H1 (cell line): ENCODE measurements at regions not wholly inside any gene's neighbourhood (a gene's known extent, or its start where the extent isn't known, plus 50 kb on each side); places are given as distances from the start of the nearest gene placed in this dataset.

Experiments used
- CTCF ChIA-PET: fragments of 300-600 bp; sonication (Branson Sonifier 250); formaldehyde crosslinking; loops from one replicate; lab custom pipeline; 2021; ENCODE audit not compliant: partially characterized antibody; lab: Charles Lee
- POLR2A ChIA-PET: fragments of 300-600 bp; sonication (Branson Sonifier 250); formaldehyde crosslinking; loops from one replicate; lab custom pipeline; 2021; ENCODE audit warnings: inconsistent platforms; ENCODE audit not compliant: partially characterized antibody; lab: Charles Lee
- DNase-seq, 2 experiments: peaks; one replicate each; pipeline versions ENCODE4 v3.0.0 to v3.0.0-alpha.2; 2010 to 2022; ENCODE audit warnings: low spot score in 2 of 2, low read depth in 1 of 2, mixed read lengths in 1 of 2
- FAIRE-seq: peaks from 2 replicates; lab custom pipeline; 2011; peaks lifted over from hg19 to GRCh38; lab: Jason Lieb, UNC
- H2AFZ ChIP-seq: 2 replicates; pipeline ENCODE4 v1.8.1; 2012; ENCODE audit warnings: low read length, inconsistent platforms
- H2AK5ac ChIP-seq: 2 replicates; pipeline ENCODE4 v1.6.1; 2013; ENCODE audit warnings: low read depth, low read length
- H2BK120ac ChIP-seq: replicated peaks from 2 replicates; pipeline ENCODE3; 2013; ENCODE audit warnings: low read depth, low read length, inconsistent platforms
- H2BK12ac ChIP-seq: 2 replicates; pipeline ENCODE4 v1.6.1; 2013; ENCODE audit warnings: low read depth, low read length
- H2BK15ac ChIP-seq: 2 replicates; pipeline ENCODE4 v1.6.1; 2013; ENCODE audit warnings: low read length
- H2BK20ac ChIP-seq: 2 replicates; pipeline ENCODE4 v1.6.1; 2013; ENCODE audit warnings: low read length
- H2BK5ac ChIP-seq: 2 replicates; pipeline ENCODE4 v1.6.1; 2013; ENCODE audit warnings: low read depth, low read length
- H3K14ac ChIP-seq: 2 replicates; pipeline ENCODE4 v1.6.1; 2013; ENCODE audit warnings: inconsistent platforms; ENCODE audit not compliant: insufficient read length
- H3K18ac ChIP-seq: 2 replicates; pipeline ENCODE4 v1.6.1; 2013; ENCODE audit warnings: low read length; ENCODE audit errors: extremely low read depth
- H3K23ac ChIP-seq: 2 replicates; pipeline ENCODE4 v1.6.1; 2013; ENCODE audit warnings: inconsistent platforms; ENCODE audit not compliant: insufficient read length
- H3K23me2 ChIP-seq: 2 replicates; pipeline ENCODE4 v1.6.1; 2013; ENCODE audit warnings: low read depth, low read length
- H3K27ac ChIP-seq: 2 replicates; pipeline ENCODE4 v1.6.1; 2011; ENCODE audit warnings: low read depth, low read length, inconsistent platforms
- H3K27me3 ChIP-seq, 4 experiments: replicated peaks in 1 of 4; 1 replicate in 1 of 4; 2 replicates in 3 of 4; pipeline versions ENCODE4 v1.6.1 to v1.8.1; 2011 to 2013; ENCODE audit warnings: low read length in 3 of 4, mild to moderate bottlenecking in 3 of 4, inconsistent platforms in 2 of 4, mixed read lengths in 2 of 4, moderate library complexity in 1 of 4; ENCODE audit not compliant: control insufficient read depth in 3 of 4, insufficient read depth in 3 of 4; ENCODE audit errors: extremely low read depth in 1 of 4
- H3K36me3 ChIP-seq, 4 experiments: 2 replicates each; pipeline versions ENCODE4 v1.6.1 to v1.8.1; 2011 to 2013; ENCODE audit warnings: mild to moderate bottlenecking in 4 of 4, low read length in 3 of 4, moderate library complexity in 2 of 4, control low read depth in 1 of 4, inconsistent platforms in 1 of 4; ENCODE audit not compliant: insufficient read depth in 4 of 4, control insufficient read depth in 2 of 4
- H3K4ac ChIP-seq: replicated peaks from 2 replicates; pipeline ENCODE3; 2013; ENCODE audit warnings: low read length, low read depth, mixed read lengths, inconsistent platforms; ENCODE audit not compliant: insufficient read length
- H3K4me1 ChIP-seq, 4 experiments: replicated peaks in 1 of 4; 1 replicate in 1 of 4; 2 replicates in 3 of 4; pipeline versions ENCODE4 v1.6.1 to v1.8.1; 2011 to 2013; ENCODE audit warnings: low read length in 3 of 4, inconsistent platforms in 2 of 4, mixed read lengths in 1 of 4; ENCODE audit not compliant: insufficient read depth in 4 of 4, control insufficient read depth in 3 of 4
- H3K4me2 ChIP-seq, 2 experiments: 2 replicates each; pipeline versions ENCODE4 v1.6.1 to v1.8.1; 2011 to 2013; ENCODE audit warnings: low read depth in 2 of 2, low read length in 2 of 2, control low read depth in 1 of 2, inconsistent platforms in 1 of 2, mild to moderate bottlenecking in 1 of 2; ENCODE audit not compliant: insufficient read depth in 1 of 2
- H3K4me3 ChIP-seq, 4 experiments: fragments of 200-600, 300-600 bp in 1 of 4; sonication (generic), shearing (Covaris generic), sonication (Bioruptor Twin) in 1 of 4; 2 replicates each; pipeline versions ENCODE4 v1.5.1 to v1.8.1; 2011 to 2016; ENCODE audit warnings: low read length in 4 of 4, low read depth in 3 of 4, control low read depth in 2 of 4, inconsistent platforms in 2 of 4, mild to moderate bottlenecking in 2 of 4, mixed read lengths in 1 of 4, moderate library complexity in 1 of 4; ENCODE audit not compliant: insufficient read depth in 2 of 4; ENCODE audit errors: extremely low read depth in 1 of 4
- H3K56ac ChIP-seq: replicated peaks from 2 replicates; pipeline ENCODE3; 2013; ENCODE audit warnings: low read depth, mild to moderate bottlenecking, mixed read lengths, low read length, inconsistent platforms; ENCODE audit not compliant: insufficient read length
- H3K79me1 ChIP-seq: 2 replicates; pipeline ENCODE4 v1.6.1; 2013; ENCODE audit warnings: low read depth, low read length, control low read depth
- H3K79me2 ChIP-seq, 2 experiments: 2 replicates each; pipeline versions ENCODE4 v1.6.1 to v1.8.1; 2012 to 2013; ENCODE audit warnings: low read length in 2 of 2, mild to moderate bottlenecking in 2 of 2, inconsistent platforms in 1 of 2; ENCODE audit not compliant: insufficient read depth in 2 of 2, control insufficient read depth in 1 of 2
- H3K9ac ChIP-seq, 4 experiments: replicated peaks in 1 of 4; 1 replicate in 1 of 4; 2 replicates in 3 of 4; pipeline versions ENCODE4 v1.6.1 to v1.8.1; 2011 to 2013; ENCODE audit warnings: low read depth in 3 of 4, low read length in 3 of 4, control low read depth in 2 of 4, mild to moderate bottlenecking in 2 of 4, moderate library complexity in 2 of 4, inconsistent platforms in 1 of 4; ENCODE audit errors: extremely low read depth in 1 of 4
- H3K9me3 ChIP-seq, 2 experiments: 2 replicates each; pipeline versions ENCODE4 v1.6.1 to v1.8.1; 2012 to 2013; ENCODE audit warnings: mild to moderate bottlenecking in 2 of 2, moderate library complexity in 2 of 2, control low read depth in 1 of 2, inconsistent platforms in 1 of 2, low read depth in 1 of 2, low read length in 1 of 2, mixed read lengths in 1 of 2; ENCODE audit not compliant: insufficient read depth in 2 of 2
- H4K20me1 ChIP-seq, 2 experiments: replicated peaks in 1 of 2; 2 replicates each; pipeline versions ENCODE3 to v1.8.1; 2011 to 2013; ENCODE audit warnings: inconsistent platforms in 2 of 2, low read length in 2 of 2, mild to moderate bottlenecking in 1 of 2; ENCODE audit not compliant: insufficient read depth in 2 of 2, control insufficient read depth in 1 of 2
- H4K5ac ChIP-seq: 2 replicates; pipeline ENCODE4 v1.6.1; 2013; ENCODE audit warnings: low read length, low read depth, mixed read lengths, inconsistent platforms; ENCODE audit not compliant: insufficient read length
- H4K8ac ChIP-seq: 2 replicates; pipeline ENCODE4 v1.8.0; 2013; ENCODE audit warnings: mild to moderate bottlenecking, moderate library complexity, low read length, inconsistent platforms; ENCODE audit not compliant: insufficient read depth; ENCODE audit errors: extremely low read depth
- H4K91ac ChIP-seq: replicated peaks from 2 replicates; pipeline ENCODE3; 2013; ENCODE audit warnings: low read length, mixed read lengths, inconsistent platforms; ENCODE audit not compliant: insufficient read length
- POU5F1 ChIP-seq: IDR thresholded peaks from 2 replicates; pipeline ENCODE4 v1.6.1; 2011; ENCODE audit warnings: low read depth, mild to moderate bottlenecking, low read length, moderate library complexity
- WGBS, 2 experiments: shearing (Covaris generic) in 1 of 2; methylation state at CpG; one replicate each; pipeline versions ENCODE4 v1.1.6 to v1.1.7; 2013 to 2015; ENCODE audit warnings: low lambda C conversion rate in 2 of 2, mixed read lengths in 2 of 2, inconsistent platforms in 1 of 2, low coverage in 1 of 2, missing lambda C conversion rate in 1 of 2; ENCODE audit not compliant: insufficient replicate concordance in 2 of 2, insufficient coverage in 1 of 2, insufficient read length in 1 of 2; ENCODE audit errors: extremely low coverage in 1 of 2, missing lambda C conversion rate in 1 of 2; 5-methylcytosine and 5-hydroxymethylcytosine counted together

DNA sequence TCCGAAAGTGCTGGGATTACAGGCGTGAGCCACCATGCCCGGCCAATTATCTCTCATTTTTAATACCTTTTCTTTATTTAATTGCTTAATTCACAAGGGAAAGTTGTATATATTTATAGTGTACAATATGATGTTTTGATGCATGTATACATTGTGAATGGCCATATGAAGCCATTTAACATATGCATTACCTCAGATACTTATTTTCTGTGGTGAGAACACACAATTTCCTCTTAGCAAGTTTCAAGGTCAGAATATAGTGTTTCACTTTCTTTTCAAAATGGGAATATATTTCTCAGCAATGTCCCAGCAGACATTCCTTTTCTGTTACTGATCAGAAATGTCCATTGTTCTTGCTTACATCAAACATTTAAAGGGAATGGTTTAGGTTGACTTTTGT lies 1596.3 kb downstream of the MAT2B start:
- no peaks in the 10 kb centered on the region; a peak in 2 of 8 replicates for H3K36me3 ChIP-seq
- ChIA-PET CTCF (no interaction called here), POLR2A (no interaction called here)
- no peaks in the 10 kb centered on the region for H4K20me1 ChIP-seq
- H3K23ac ChIP-seq: no peak overlapping the region
- H2BK5ac ChIP-seq: no peak overlapping the region
- H2BK12ac ChIP-seq: no peak overlapping the region
- H3K18ac ChIP-seq: no peak overlapping the region
- H3K56ac ChIP-seq: no peak overlapping the region
- no peaks in the 10 kb centered on the region for H3K79me1 ChIP-seq
- H3K9ac ChIP-seq: no peak overlapping the region
- peaks cover 12 to 13% of the 10 kb centered on the region in 2 experiments for H3K9me3 ChIP-seq
- no peak overlapping the region for H2BK20ac ChIP-seq
- H4K8ac ChIP-seq: no peak overlapping the region
- no peak for DNase-seq
- H3K27ac ChIP-seq: no peak overlapping the region
- no peak overlapping the region for H4K91ac ChIP-seq
- H2BK120ac ChIP-seq: no peak overlapping the region
- H2BK15ac ChIP-seq: no peak overlapping the region
- H2AK5ac ChIP-seq: no peak overlapping the region
- no peak overlapping the region for H2AFZ ChIP-seq
- H3K4me1 ChIP-seq: no peaks in the 10 kb centered on the region
- H4K5ac ChIP-seq: no peak overlapping the region
- no peaks in the 10 kb centered on the region for H3K79me2 ChIP-seq
- 91% methylated on average over 3 of the region's 3 CpGs; no CpG with 5 or more reads in 1 of the 2 experiments for WGBS, 2 experiments
- FAIRE-seq: no peak
- no peaks in the 10 kb centered on the region for H3K23me2 ChIP-seq
- H3K4me3 ChIP-seq: no peak overlapping the region
- H3K4ac ChIP-seq: no peak overlapping the region
- H3K27me3 ChIP-seq: no peaks in the 10 kb centered on the region
- no peak overlapping the region for H3K4me2 ChIP-seq
- no peak overlapping the region for H3K14ac ChIP-seq
- TF ChIP-seq POU5F1: no peak
